Natural killer cell (primary cell): ENCODE measurements at regions not wholly inside any gene's neighbourhood (a gene's known extent, or its start where the extent isn't known, plus 50 kb on each side); places are given as distances from the start of the nearest gene placed in this dataset.
"Not testable (repeated sequence)": the region's sequence is repeated elsewhere in the genome, so short reads cannot be mapped to it uniquely, and the experiment has no call there.

Experiments used
- ATAC-seq, 3 donors: fragments of 150-1000 bp in 2 of 3; fragments of 200-7000 bp in 1 of 3; cut with Tn5 transposase; 1 replicate in 1 of 3; 2 replicates in 2 of 3; pipeline ENCODE4 v1.10.0; 2021; ENCODE audit warnings: mild to moderate bottlenecking in 2 of 3, moderate library complexity in 2 of 3
- DNase-seq, 2 donors: peaks; one replicate each; pipeline versions ENCODE4 v3.0.0 to v3.0.0-alpha.2; 2013 to 2021; ENCODE audit warnings: mixed read lengths in 1 of 2
- H3K27ac ChIP-seq: one replicate; pipeline ENCODE4 v1.5.1; 2013; ENCODE audit warnings: mild to moderate bottlenecking, low read length
- H3K27me3 ChIP-seq: one replicate; pipeline ENCODE4 v1.6.1; 2013; ENCODE audit warnings: low read length; ENCODE audit not compliant: control insufficient read depth, insufficient read depth
- H3K36me3 ChIP-seq: one replicate; pipeline ENCODE4 v1.6.1; 2013; ENCODE audit warnings: low read length; ENCODE audit not compliant: control insufficient read depth, insufficient read depth
- H3K4me1 ChIP-seq: one replicate; pipeline ENCODE4 v1.6.1; 2013; ENCODE audit warnings: low read length; ENCODE audit not compliant: control insufficient read depth, insufficient read depth
- H3K4me3 ChIP-seq: one replicate; pipeline ENCODE4 v1.5.1; 2013; ENCODE audit warnings: low read length
- H3K9me3 ChIP-seq: one replicate; pipeline ENCODE4 v1.6.1; 2013; ENCODE audit warnings: low read length; ENCODE audit not compliant: control insufficient read depth, insufficient read depth
- H3K27ac Mint-ChIP-seq, 2 donors: one replicate each; pipeline ENCODE4 v1.8.0; 2022; ENCODE audit warnings: mild to moderate bottlenecking in 2 of 2, mixed read lengths in 2 of 2, moderate library complexity in 1 of 2
- H3K27me3 Mint-ChIP-seq, 2 donors: one replicate each; pipeline ENCODE4 v1.8.0; 2022; ENCODE audit warnings: low read depth in 2 of 2, mixed read lengths in 2 of 2
- H3K36me3 Mint-ChIP-seq: one replicate; pipeline ENCODE4 v1.8.0; 2022; ENCODE audit warnings: mixed read lengths
- H3K4me1 Mint-ChIP-seq, 2 donors: one replicate each; pipeline ENCODE4 v1.8.0; 2022; ENCODE audit warnings: mixed read lengths in 2 of 2
- H3K4me3 Mint-ChIP-seq: one replicate; pipeline ENCODE4 v1.8.0; 2022; ENCODE audit warnings: mild to moderate bottlenecking, moderate library complexity, mixed read lengths
- H3K9me3 Mint-ChIP-seq, 2 donors: one replicate each; pipeline ENCODE4 v1.8.0; 2022; ENCODE audit warnings: mixed read lengths in 2 of 2
- WGBS: methylation state at CpG from one replicate; pipeline ENCODE4 v1.1.7; 2013; ENCODE audit warnings: missing lambda C conversion rate; ENCODE audit not compliant: insufficient coverage; 5-methylcytosine and 5-hydroxymethylcytosine counted together
- intact Hi-C: fragments of 100-400 bp; cut with micrococcal nuclease; formaldehyde crosslinking; loops from one replicate; pipeline ENCODE4 v1.14.2; 2022

DNA sequence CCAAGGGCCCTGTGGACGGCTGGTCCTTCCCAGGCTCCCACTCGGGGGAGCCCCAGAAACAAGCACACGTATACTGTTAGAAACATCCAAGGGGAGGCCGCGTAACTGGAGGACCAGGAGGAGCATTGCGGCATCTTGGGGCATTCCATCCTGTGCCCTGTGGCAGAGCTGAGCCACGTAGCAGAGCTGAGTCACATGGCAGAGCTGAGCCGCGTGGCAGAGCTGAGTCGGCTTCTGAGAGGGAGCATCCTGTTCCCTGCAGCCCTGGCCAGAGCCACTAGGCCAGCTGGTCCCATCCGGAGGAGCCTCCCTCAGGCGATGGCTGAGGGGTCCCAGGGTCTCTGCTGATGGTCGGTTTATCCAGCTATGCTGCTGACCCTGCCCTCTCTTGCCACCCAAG is 4476.7 kb upstream of the TPTE start:
- DNase-seq, H3K4me1 ChIP-seq, H3K27me3 Mint-ChIP-seq, H3K9me3 ChIP-seq, H3K4me3 Mint-ChIP-seq, H3K27me3 ChIP-seq, H3K4me3 ChIP-seq, H3K27ac ChIP-seq, ATAC-seq, H3K4me1 Mint-ChIP-seq, intact Hi-C loops, H3K36me3 ChIP-seq, H3K36me3 Mint-ChIP-seq, H3K27ac Mint-ChIP-seq, H3K9me3 Mint-ChIP-seq: not testable (repeated sequence)
- whole genome bisulfite sequencing = no CpG with 5 or more reads among the region's 13 CpGs

DNA sequence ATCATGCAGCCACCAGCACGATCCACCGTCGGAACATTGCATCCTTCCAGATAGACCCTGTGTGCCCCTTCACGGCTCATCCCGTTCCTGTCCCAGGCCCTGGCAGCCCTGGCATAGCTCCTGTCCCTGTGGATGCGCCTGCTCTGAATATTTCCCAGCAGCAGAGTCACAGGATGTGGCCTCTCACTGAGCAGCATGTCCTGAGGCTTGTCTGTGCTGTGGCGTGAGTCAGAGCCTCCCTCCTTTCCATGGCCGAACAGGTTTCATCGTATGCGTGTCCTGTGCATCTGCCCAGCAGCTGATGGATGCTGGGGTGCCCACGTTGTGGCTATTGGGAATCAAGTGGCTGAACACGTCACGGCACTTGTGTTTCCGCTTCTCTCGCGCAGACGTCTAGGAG is 4471.5 kb upstream of the TPTE start:
- H3K36me3 ChIP-seq, H3K27me3 ChIP-seq, H3K27me3 Mint-ChIP-seq, H3K27ac Mint-ChIP-seq, ATAC-seq, H3K27ac ChIP-seq, H3K4me1 ChIP-seq, DNase-seq, H3K9me3 Mint-ChIP-seq, H3K36me3 Mint-ChIP-seq, intact Hi-C loops, H3K9me3 ChIP-seq, H3K4me3 ChIP-seq, H3K4me1 Mint-ChIP-seq, H3K4me3 Mint-ChIP-seq: not testable (repeated sequence)
- no CpG with 5 or more reads among the region's 17 CpGs for WGBS

DNA sequence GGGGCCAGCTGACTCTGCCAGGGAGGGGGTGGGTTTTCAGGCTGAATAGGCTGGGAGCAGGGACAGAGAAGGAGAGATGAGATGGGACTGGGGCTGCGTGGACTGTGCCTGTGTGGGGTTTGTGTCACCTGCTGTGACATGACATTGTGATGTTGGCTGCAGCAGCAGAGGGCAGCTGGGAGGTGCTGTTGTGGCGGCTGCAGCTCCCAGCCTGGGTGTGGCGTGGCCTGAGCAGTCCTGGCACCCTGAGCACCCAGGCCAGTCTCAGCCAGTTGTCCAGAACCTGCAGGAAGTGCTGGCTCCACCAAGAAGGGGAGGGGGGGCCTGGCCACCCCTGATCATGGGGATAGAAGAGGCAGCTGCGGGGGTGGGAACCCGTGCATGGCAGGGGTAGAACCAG is 4469.3 kb upstream of the TPTE start:
- intact Hi-C loops, H3K36me3 Mint-ChIP-seq, H3K27ac ChIP-seq, H3K27me3 Mint-ChIP-seq, H3K27me3 ChIP-seq, H3K9me3 Mint-ChIP-seq, H3K4me1 Mint-ChIP-seq, DNase-seq, H3K4me3 ChIP-seq, H3K4me1 ChIP-seq, H3K27ac Mint-ChIP-seq, ATAC-seq, H3K4me3 Mint-ChIP-seq, H3K36me3 ChIP-seq, H3K9me3 ChIP-seq: not testable (repeated sequence)
- WGBS = no CpG with 5 or more reads among the region's 5 CpGs

DNA sequence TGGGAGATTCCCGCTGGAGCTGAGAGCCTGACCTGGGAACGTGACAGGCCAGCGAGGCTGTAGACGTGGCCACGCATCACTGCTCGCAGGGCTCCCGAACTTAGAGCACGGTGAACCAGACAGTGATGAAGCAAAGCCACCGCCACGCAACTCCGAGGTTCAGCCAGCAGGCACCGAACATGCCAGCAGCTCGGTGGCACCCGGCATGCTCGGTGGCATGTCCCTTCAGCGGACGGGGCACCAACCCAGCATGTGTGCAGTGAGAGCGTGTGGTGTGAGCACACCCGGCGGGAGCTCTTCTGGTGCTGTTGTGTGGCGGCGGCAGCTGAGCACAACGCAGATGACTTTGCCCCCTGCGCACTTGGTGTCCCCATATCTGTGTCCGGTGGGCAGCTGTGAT is 4468.2 kb upstream of the TPTE start:
- H3K4me3 Mint-ChIP-seq = not testable (repeated sequence)

DNA sequence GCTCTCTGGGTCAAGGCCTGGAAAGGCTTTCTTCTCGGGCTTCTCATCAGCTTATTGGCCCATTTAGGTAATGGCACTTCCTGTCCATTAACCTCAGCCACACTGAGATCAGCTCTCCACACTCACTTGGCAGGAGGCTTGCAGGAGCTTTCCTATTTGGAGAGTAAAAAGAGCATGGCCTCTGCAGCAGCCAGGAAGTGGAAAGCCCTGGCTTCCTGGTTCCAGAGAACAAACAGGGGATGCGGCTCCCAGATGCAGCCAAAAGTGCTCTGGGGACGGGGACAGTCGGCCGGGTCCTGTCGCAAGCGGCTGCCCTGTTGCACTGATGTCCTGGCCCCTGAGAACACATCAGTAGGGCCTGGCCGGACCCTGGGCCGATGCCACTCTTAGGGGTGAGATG is 4462.4 kb upstream of the TPTE start:
- H3K27ac Mint-ChIP-seq, H3K27ac ChIP-seq, H3K4me1 ChIP-seq, H3K27me3 ChIP-seq, H3K27me3 Mint-ChIP-seq, H3K36me3 ChIP-seq, H3K36me3 Mint-ChIP-seq, ATAC-seq, H3K4me3 Mint-ChIP-seq, H3K4me3 ChIP-seq, DNase-seq, H3K4me1 Mint-ChIP-seq, H3K9me3 Mint-ChIP-seq, intact Hi-C loops, H3K9me3 ChIP-seq: not testable (repeated sequence)
- no CpG with 5 or more reads among the region's 9 CpGs for WGBS

More for the DNA sequence above, 4468.2 kb upstream of the TPTE start:
- H3K4me3 ChIP-seq, H3K36me3 Mint-ChIP-seq, DNase-seq, intact Hi-C loops, H3K4me1 Mint-ChIP-seq, H3K27me3 Mint-ChIP-seq, H3K27me3 ChIP-seq, H3K27ac ChIP-seq, ATAC-seq, H3K9me3 Mint-ChIP-seq, H3K9me3 ChIP-seq, H3K4me1 ChIP-seq, H3K27ac Mint-ChIP-seq, H3K36me3 ChIP-seq: not testable (repeated sequence)
- no CpG with 5 or more reads among the region's 25 CpGs for WGBS

DNA sequence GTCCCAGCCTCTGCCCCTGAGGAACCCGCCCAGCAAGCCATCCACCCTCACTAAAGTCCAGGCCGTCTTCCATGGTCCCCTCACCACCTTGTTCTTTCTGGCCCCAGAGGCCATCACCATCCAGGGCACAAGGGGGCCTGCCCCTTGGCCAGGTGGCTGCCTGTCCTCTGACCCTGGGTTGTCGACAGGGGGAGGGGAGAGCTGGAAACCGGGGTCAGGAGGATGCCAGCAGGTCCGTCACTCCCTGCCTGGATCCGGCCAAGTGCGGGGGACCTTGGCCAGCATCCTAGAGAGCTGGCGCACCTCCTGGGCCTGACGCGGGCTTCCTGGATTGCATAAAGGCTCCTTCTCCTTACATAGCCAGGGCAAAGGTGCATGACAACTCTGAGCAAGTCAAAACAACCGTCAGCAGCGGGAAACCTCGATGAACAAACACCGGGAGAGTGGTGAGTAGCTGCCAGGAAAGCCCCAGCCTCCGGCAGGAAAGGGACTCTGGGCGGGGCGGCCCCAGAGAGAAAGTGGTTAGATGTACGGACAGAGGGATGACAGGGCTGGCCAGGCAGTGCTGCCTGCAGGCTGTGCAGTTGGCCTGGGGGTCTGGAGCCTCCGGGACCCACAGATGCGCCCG is 4461.2 kb upstream of the TPTE start:
- H3K36me3 Mint-ChIP-seq, DNase-seq, H3K9me3 Mint-ChIP-seq, H3K36me3 ChIP-seq, H3K27me3 Mint-ChIP-seq, H3K4me3 ChIP-seq, H3K27ac ChIP-seq, H3K27ac Mint-ChIP-seq, intact Hi-C loops, H3K9me3 ChIP-seq, H3K4me1 Mint-ChIP-seq, ATAC-seq, H3K27me3 ChIP-seq, H3K4me1 ChIP-seq, H3K4me3 Mint-ChIP-seq: not testable (repeated sequence)
- no CpG with 5 or more reads among the region's 21 CpGs for WGBS

DNA sequence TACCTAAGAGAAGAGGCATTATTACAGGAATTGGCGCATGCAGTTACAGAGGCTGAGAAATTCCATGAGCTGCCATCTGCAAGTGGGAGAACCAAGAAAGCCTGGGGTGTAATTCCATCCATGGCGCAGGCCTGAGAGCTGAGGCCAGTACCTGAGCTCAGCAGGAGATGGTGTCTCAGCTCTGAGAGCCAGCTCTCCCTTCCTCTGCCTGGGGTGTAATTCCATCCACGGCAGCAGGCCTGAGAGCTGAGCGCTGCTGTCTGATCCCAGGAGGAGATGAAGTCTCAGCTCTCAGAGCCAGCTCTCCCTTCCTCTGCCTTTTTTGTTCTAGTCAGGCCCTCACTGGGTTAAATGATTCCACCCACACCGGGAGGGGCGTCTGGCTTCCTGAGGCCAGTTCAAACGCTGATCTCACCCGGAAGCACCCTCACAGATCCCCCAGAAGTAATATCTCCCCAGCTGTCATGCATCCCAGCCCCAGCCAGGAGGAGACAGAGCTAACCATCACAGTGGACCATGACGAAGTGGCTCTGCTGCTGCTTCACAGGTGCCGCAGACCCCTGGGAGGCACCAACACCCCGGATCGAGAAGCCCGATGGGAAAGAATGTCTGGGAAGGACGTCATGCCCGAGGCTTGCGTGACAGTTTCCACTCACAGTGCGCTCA is 4454.9 kb upstream of the TPTE start:
- H3K27me3 ChIP-seq, H3K27ac ChIP-seq, H3K27ac Mint-ChIP-seq, H3K4me3 Mint-ChIP-seq, DNase-seq, H3K36me3 Mint-ChIP-seq, ATAC-seq, H3K9me3 ChIP-seq, H3K36me3 ChIP-seq, H3K27me3 Mint-ChIP-seq, H3K4me3 ChIP-seq, H3K4me1 Mint-ChIP-seq, H3K4me1 ChIP-seq, H3K9me3 Mint-ChIP-seq, intact Hi-C loops: not testable (repeated sequence)
- no CpG with 5 or more reads among the region's 17 CpGs for WGBS

DNA sequence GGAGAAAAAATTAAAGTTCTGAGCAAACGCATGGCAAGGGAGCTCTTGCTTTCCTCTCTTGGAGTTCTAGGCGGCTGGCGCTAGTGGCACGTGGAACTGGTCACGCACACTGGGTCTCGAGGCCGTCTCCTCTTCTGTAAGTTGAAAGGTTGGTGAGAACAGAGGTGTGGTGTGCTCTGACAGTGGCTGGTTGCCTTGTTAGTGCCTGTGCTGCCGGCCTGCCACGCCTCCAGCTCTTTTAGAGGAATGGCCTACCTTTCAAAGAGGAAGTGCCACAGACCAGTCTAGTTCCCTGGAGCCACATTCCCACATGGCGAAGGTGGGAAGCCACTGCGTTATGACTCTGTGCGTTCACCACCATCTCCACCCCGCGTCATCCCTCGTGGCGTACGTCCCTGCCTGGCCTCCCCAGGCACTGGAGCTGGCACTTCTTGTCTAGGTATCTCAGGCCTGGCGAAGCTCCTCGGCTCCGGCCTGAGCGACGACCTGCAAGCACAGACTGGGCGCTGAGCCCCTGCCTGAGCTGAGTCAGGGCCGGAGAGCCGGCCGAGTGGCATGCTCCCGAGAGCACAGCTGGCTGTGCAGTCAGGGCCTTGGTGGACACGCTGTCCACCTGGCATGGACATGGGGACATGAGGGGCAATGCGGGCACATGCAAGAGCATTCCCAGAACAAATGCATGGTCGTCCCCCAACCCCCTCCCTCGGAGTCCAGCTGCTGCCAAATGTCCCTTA is 4453.1 kb upstream of the TPTE start:
- WGBS = no CpG with 5 or more reads among the region's 31 CpGs
- H3K36me3 ChIP-seq, H3K27me3 ChIP-seq, H3K9me3 ChIP-seq, H3K4me1 ChIP-seq, H3K9me3 Mint-ChIP-seq, H3K4me1 Mint-ChIP-seq, H3K4me3 Mint-ChIP-seq, H3K27ac Mint-ChIP-seq, DNase-seq, H3K27ac ChIP-seq, H3K27me3 Mint-ChIP-seq, H3K36me3 Mint-ChIP-seq, H3K4me3 ChIP-seq, intact Hi-C loops, ATAC-seq: not testable (repeated sequence)
